ENCODE measurements at regions not wholly inside any gene's neighbourhood (a gene's known extent, or its start where the extent isn't known, plus 50 kb on each side); places are given as distances from the start of the nearest gene placed in this dataset.
A peak's percentile ranks its signal among the peaks of the same experiment; 100 is the strongest.

GRCh38 chr2:157164370-157164769 lies 93.1 kb upstream of the GALNT5 start:
- no peak for FAIRE-seq

GRCh38 chr2:157164891-157165290 lies 92.6 kb upstream of the GALNT5 start:
- no peak for FAIRE-seq

- no peak for FAIRE-seq
These were observed 89.0 kb upstream of the GALNT5 start for GRCh38 chr2:157168501-157168900.

- FAIRE-seq, result no peak
These were observed 87.6 kb upstream of the GALNT5 start for GRCh38 chr2:157169889-157170288.

- no peak for FAIRE-seq
These were observed 87.2 kb upstream of the GALNT5 start for GRCh38 chr2:157170299-157170698.

- FAIRE-seq, result no peak
These were observed 85.3 kb upstream of the GALNT5 start for GRCh38 chr2:157172239-157172638.

- FAIRE-seq, result no peak
These were observed 84.5 kb upstream of the GALNT5 start for GRCh38 chr2:157172866-157173578.

GRCh38 chr2:157173740-157174184 lies 83.7 kb upstream of the GALNT5 start:
- FAIRE-seq, result no peak

GRCh38 chr2:157174321-157174720 lies 83.2 kb upstream of the GALNT5 start:
- FAIRE-seq, result peak; percentile 13

- FAIRE-seq, result no peak
These were observed 80.9 kb upstream of the GALNT5 start for GRCh38 chr2:157176602-157177001.

- FAIRE-seq, result no peak
These were observed 78.6 kb upstream of the GALNT5 start for GRCh38 chr2:157178874-157179273.

- FAIRE-seq, result no peak
These were observed 78.0 kb upstream of the GALNT5 start for GRCh38 chr2:157179324-157180105.

GRCh38 chr2:157180359-157180758 lies 77.1 kb upstream of the GALNT5 start:
- FAIRE-seq, result no peak

GRCh38 chr2:157181234-157181633 lies 76.3 kb upstream of the GALNT5 start:
- FAIRE-seq, result no peak

GRCh38 chr2:157182204-157182709 lies 75.2 kb upstream of the GALNT5 start:
- no peak for FAIRE-seq

GRCh38 chr2:157182834-157183396 lies 74.6 kb upstream of the GALNT5 start:
- FAIRE-seq, result peak; percentile 30

- FAIRE-seq, result no peak
These were observed 73.2 kb upstream of the GALNT5 start for GRCh38 chr2:157184161-157184895.

- FAIRE-seq, result no peak
These were observed 71.9 kb upstream of the GALNT5 start for GRCh38 chr2:157185476-157186227.

GRCh38 chr2:157190151-157190550 lies 67.4 kb upstream of the GALNT5 start:
- FAIRE-seq, result no peak

GRCh38 chr2:157191186-157191585 lies 66.3 kb upstream of the GALNT5 start:
- no peak for FAIRE-seq

- FAIRE-seq, result no peak
These were observed 64.8 kb upstream of the GALNT5 start for GRCh38 chr2:157192445-157193423.
